ENCODE measurements at regions not wholly inside any gene's neighbourhood (a gene's known extent, or its start where the extent isn't known, plus 50 kb on each side); places are given as distances from the start of the nearest gene placed in this dataset.

DNA sequence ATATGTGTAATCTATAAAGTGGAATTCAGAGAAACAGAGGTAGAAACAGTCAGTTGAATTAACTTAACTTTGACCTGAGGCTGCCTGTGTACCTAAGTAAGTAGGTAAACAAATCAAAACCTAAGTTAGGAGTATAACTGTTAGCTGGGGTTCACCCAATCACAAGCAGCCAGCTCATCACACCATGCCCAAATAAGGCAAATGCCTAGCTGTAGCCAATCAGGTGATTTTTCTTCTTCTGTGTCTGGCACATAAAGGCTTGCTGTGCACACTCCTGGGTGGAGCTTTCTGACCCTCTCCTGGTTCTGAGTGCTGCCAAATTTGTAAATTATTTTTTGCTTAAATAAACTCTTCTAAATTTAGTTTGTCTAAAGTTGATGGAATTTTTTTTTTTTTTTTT, 54.7 kb upstream of the TRIM39 start:
- ChIA-PET CTCF (no interaction called here), POLR2A (no interaction called here)
- Histone ChIP-seq H3K4me2 (no peak overlapping the region), H3K4me3 (no peak overlapping the region), H3K9me3 (peaks cover 9% of the 10 kb centered on the region; the same call in 1 of the 3 replicates), H3K27ac (no peak overlapping the region), H3K4me1 (no peaks in the 10 kb centered on the region)
- no peak for TF ChIP-seq MYC (IDR thresholded peaks at IDR 0.05; ENCODE audit: borderline replicate concordance, low read length)
- peak; percentile 34 for TF ChIP-seq ZFP36 (IDR thresholded peaks at IDR 0.05; ENCODE audit: borderline replicate concordance, partially characterized antibody)
- ATAC-seq (no peak), DNase-seq (ENCODE audit: low read depth in 1 of 2, low spot score in 1 of 2) (no peak), FAIRE-seq (no peak)

- ATAC-seq, result no peak
- 84% methylated on average over 2 of the region's 2 CpGs for WGBS (ENCODE audit: missing lambda C conversion rate)
- H3K9me3 ChIP-seq, result no peaks in the 10 kb centered on the region
- no peak for DNase-seq (ENCODE audit: low read depth in 1 of 2, low spot score in 1 of 2)
- no peak overlapping the region for H3K4me2 ChIP-seq
- no peak overlapping the region for H3K27ac ChIP-seq
- no peak overlapping the region for H3K4me3 ChIP-seq
- CTCF ChIA-PET, result interaction anchor here (1.3 kb wide), 1 partner anchor 130 kb away, joined by 3 read pairs; no protein-coding TSS in a partner anchor
- POLR2A ChIA-PET, result no interaction called here
- FAIRE-seq, result no peak
- TF ChIP-seq ZC3H11A (IDR thresholded peaks at IDR 0.05) (no peak), PHF8 (IDR thresholded peaks at IDR 0.05; ENCODE audit: borderline replicate concordance, low read depth) (no peak), ZFP36 (IDR thresholded peaks at IDR 0.05; ENCODE audit: borderline replicate concordance, partially characterized antibody) (no peak), HEYL (CRISPR knock-in tag; IDR thresholded peaks at IDR 0.05) (no peak), HOXA7 (CRISPR knock-in tag; IDR thresholded peaks at IDR 0.05) (no peak)
- H3K4me1 ChIP-seq, result no peaks in the 10 kb centered on the region
Measured at GRCh38 chr6:30267423-30267822, 54.2 kb upstream of the TRIM26 start.

- DNase-seq (ENCODE audit: low read depth in 1 of 2, low spot score in 1 of 2) (no peak), FAIRE-seq (no peak), ATAC-seq (no peak)
- no peaks in the 10 kb centered on the region for H3K9me3 ChIP-seq
- 88% methylated on average over 2 of the region's 2 CpGs for WGBS (ENCODE audit: missing lambda C conversion rate)
- no peaks in the 10 kb centered on the region for H3K4me1 ChIP-seq
- H3K4me2 ChIP-seq, result no peak overlapping the region
- H3K4me3 ChIP-seq, result no peak overlapping the region
- TF ChIP-seq KDM5A (IDR thresholded peaks at IDR 0.05) (no peak), RNF2 (IDR thresholded peaks at IDR 0.05; ENCODE audit: borderline replicate concordance, low read depth) (no peak), EP300 (IDR thresholded peaks at IDR 0.05) (no peak), NFE2L2 (conservative IDR thresholded peaks at IDR 0.05; ENCODE audit: low read length) (peak; percentile 72)
- TF ChIP-seq, protein P1, sequence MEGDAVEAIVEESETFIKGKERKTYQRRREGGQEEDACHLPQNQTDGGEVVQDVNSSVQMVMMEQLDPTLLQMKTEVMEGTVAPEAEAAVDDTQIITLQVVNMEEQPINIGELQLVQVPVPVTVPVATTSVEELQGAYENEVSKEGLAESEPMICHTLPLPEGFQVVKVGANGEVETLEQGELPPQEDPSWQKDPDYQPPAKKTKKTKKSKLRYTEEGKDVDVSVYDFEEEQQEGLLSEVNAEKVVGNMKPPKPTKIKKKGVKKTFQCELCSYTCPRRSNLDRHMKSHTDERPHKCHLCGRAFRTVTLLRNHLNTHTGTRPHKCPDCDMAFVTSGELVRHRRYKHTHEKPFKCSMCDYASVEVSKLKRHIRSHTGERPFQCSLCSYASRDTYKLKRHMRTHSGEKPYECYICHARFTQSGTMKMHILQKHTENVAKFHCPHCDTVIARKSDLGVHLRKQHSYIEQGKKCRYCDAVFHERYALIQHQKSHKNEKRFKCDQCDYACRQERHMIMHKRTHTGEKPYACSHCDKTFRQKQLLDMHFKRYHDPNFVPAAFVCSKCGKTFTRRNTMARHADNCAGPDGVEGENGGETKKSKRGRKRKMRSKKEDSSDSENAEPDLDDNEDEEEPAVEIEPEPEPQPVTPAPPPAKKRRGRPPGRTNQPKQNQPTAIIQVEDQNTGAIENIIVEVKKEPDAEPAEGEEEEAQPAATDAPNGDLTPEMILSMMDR (IDR thresholded peaks at IDR 0.05), result no peak
- POLR2A ChIA-PET, result no interaction called here
- CTCF ChIA-PET, result no interaction called here
- H3K27ac ChIP-seq, result no peak overlapping the region
Measured at GRCh38 chr6:30265594-30265993, 52.4 kb upstream of the TRIM26 start.

GRCh38 chr6:30265181-30265580, 52.0 kb upstream of the TRIM26 start:
- ChIA-PET CTCF (no interaction called here), POLR2A (no interaction called here)
- DNase-seq (ENCODE audit: low read depth in 1 of 2, low spot score in 1 of 2) (no peak), ATAC-seq (no peak), FAIRE-seq (no peak)
- Histone ChIP-seq H3K4me2 (no peak overlapping the region), H3K9me3 (no peaks in the 10 kb centered on the region), H3K4me1 (no peaks in the 10 kb centered on the region), H3K4me3 (no peak overlapping the region), H3K27ac (no peak overlapping the region)
- 84% methylated on average over 4 of the region's 4 CpGs for WGBS (ENCODE audit: missing lambda C conversion rate)
- TF ChIP-seq NPAS2 (CRISPR knock-in tag; IDR thresholded peaks at IDR 0.05; ENCODE audit: borderline replicate concordance), result no peak
- TF ChIP-seq MAZ (IDR thresholded peaks at IDR 0.05; ENCODE audit: borderline replicate concordance, low read depth, low read length), result no peak
- TF ChIP-seq, protein P2, sequence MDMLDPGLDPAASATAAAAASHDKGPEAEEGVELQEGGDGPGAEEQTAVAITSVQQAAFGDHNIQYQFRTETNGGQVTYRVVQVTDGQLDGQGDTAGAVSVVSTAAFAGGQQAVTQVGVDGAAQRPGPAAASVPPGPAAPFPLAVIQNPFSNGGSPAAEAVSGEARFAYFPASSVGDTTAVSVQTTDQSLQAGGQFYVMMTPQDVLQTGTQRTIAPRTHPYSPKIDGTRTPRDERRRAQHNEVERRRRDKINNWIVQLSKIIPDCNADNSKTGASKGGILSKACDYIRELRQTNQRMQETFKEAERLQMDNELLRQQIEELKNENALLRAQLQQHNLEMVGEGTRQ (IDR thresholded peaks at IDR 0.05), result no peak
- no peak for TF ChIP-seq ZSCAN20 (CRISPR knock-in tag; IDR thresholded peaks at IDR 0.05)
- TF ChIP-seq EHF (CRISPR knock-in tag; IDR thresholded peaks at IDR 0.05), result no peak
- no peak for TF ChIP-seq KDM5A (IDR thresholded peaks at IDR 0.05)
- TF ChIP-seq, protein P3, sequence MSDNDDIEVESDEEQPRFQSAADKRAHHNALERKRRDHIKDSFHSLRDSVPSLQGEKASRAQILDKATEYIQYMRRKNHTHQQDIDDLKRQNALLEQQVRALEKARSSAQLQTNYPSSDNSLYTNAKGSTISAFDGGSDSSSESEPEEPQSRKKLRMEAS (IDR thresholded peaks at IDR 0.05), result no peak
- TF ChIP-seq POLR2A (IDR thresholded peaks at IDR 0.05; ENCODE audit: low read length), result no peak
- TF ChIP-seq REST (IDR thresholded peaks at IDR 0.05), result no peak
- TF ChIP-seq SREBF2 (IDR thresholded peaks at IDR 0.05), result no peak
- no peak for TF ChIP-seq EP300 (IDR thresholded peaks at IDR 0.05)
- no peak for TF ChIP-seq HOXB5 (CRISPR knock-in tag; IDR thresholded peaks at IDR 0.05)
